K562 (cell line): ENCODE measurements at regions not wholly inside any gene's neighbourhood (a gene's known extent, or its start where the extent isn't known, plus 50 kb on each side); places are given as distances from the start of the nearest gene placed in this dataset.

ENCODE experiments used
- CTCF ChIP-seq, 3 experiments: IDR thresholded peaks in 2 of 3; conservative IDR thresholded peaks in 1 of 3; 2 replicates each; pipeline ENCODE4 v1.5.1; 2011 to 2012; ENCODE audit warnings: low read length in 3 of 3, mild to moderate bottlenecking in 3 of 3, control low read depth in 2 of 3, improper control_type of control experiment in 1 of 3, inconsistent platforms in 1 of 3, low read depth in 1 of 3, mixed read lengths in 1 of 3, moderate library complexity in 1 of 3; ENCODE audit not compliant: insufficient read depth in 2 of 3
- JUNB ChIP-seq: fragments of 450-650 bp; formaldehyde crosslinking; conservative IDR thresholded peaks from 2 replicates; pipeline ENCODE4 v1.4.0; 2020; ENCODE audit warnings: mild to moderate bottlenecking
- POLR2A ChIP-seq: fragments of 450-650 bp; conservative IDR thresholded peaks from 2 replicates; pipeline ENCODE4 v1.6.1; 2016
- TBP ChIP-seq: optimal IDR thresholded peaks from 2 replicates; pipeline ENCODE3; 2011; ENCODE audit warnings: low read depth, low read length, improper control_type of control experiment
- ZNF23 ChIP-seq: fragments of 250-450 bp; sonication (Bioruptor Pico); IDR thresholded peaks from 2 replicates; pipeline ENCODE4 v1.4.0; 2020; ENCODE audit warnings: mild to moderate bottlenecking
- TF ChIP-seq, protein P1 (sequence below): fragments of 250-450 bp; sonication (Bioruptor Pico); IDR thresholded peaks from 2 replicates; pipeline ENCODE4 v1.4.0; 2020

GRCh38 chr9:19597176-19597575 is 188.4 kb downstream of the ACER2 start:
- no peak for TF ChIP-seq POLR2A
- TF ChIP-seq JUNB (CRISPR knock-in tag), result no peak
- TF ChIP-seq ZNF23 (CRISPR knock-in tag), result no peak
- TF ChIP-seq TBP, result no peak
- TF ChIP-seq CTCF (IDR thresholded peaks at IDR 0.05 in 2 of 3, conservative IDR thresholded peaks at IDR 0.05 in 1 of 3; ENCODE audit: insufficient read depth in 2 of 3, low read depth in 1 of 3, low read length in 3 of 3), result no peak
- TF ChIP-seq, protein P1, sequence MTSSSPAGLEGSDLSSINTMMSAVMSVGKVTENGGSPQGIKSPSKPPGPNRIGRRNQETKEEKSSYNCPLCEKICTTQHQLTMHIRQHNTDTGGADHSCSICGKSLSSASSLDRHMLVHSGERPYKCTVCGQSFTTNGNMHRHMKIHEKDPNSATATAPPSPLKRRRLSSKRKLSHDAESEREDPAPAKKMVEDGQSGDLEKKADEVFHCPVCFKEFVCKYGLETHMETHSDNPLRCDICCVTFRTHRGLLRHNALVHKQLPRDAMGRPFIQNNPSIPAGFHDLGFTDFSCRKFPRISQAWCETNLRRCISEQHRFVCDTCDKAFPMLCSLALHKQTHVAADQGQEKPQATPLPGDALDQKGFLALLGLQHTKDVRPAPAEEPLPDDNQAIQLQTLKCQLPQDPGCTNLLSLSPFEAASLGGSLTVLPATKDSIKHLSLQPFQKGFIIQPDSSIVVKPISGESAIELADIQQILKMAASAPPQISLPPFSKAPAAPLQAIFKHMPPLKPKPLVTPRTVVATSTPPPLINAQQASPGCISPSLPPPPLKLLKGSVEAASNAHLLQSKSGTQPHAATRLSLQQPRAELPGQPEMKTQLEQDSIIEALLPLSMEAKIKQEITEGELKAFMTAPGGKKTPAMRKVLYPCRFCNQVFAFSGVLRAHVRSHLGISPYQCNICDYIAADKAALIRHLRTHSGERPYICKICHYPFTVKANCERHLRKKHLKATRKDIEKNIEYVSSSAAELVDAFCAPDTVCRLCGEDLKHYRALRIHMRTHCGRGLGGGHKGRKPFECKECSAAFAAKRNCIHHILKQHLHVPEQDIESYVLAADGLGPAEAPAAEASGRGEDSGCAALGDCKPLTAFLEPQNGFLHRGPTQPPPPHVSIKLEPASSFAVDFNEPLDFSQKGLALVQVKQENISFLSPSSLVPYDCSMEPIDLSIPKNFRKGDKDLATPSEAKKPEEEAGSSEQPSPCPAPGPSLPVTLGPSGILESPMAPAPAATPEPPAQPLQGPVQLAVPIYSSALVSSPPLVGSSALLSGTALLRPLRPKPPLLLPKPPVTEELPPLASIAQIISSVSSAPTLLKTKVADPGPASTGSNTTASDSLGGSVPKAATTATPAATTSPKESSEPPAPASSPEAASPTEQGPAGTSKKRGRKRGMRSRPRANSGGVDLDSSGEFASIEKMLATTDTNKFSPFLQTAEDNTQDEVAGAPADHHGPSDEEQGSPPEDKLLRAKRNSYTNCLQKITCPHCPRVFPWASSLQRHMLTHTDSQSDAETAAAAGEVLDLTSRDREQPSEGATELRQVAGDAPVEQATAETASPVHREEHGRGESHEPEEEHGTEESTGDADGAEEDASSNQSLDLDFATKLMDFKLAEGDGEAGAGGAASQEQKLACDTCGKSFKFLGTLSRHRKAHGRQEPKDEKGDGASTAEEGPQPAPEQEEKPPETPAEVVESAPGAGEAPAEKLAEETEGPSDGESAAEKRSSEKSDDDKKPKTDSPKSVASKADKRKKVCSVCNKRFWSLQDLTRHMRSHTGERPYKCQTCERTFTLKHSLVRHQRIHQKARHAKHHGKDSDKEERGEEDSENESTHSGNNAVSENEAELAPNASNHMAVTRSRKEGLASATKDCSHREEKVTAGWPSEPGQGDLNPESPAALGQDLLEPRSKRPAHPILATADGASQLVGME (CRISPR knock-in tag), result no peak
